ENCODE measurements at regions not wholly inside any gene's neighbourhood (a gene's known extent, or its start where the extent isn't known, plus 50 kb on each side); places are given as distances from the start of the nearest gene placed in this dataset.

- H3K9me3 Mint-ChIP-seq (ENCODE audit: unreplicated experiment) = peaks cover 15% of the 10 kb centered on the region
- Histone ChIP-seq H3K79me2 (ENCODE audit: insufficient read depth, low read length) (no peaks in the 10 kb centered on the region), H3K27me3 (ENCODE audit: insufficient read depth, low read length) (no peaks in the 10 kb centered on the region), H3K9me3 (ENCODE audit: insufficient read depth, low read depth, low read length) (no peaks in the 10 kb centered on the region), H3K27ac (ENCODE audit: low read depth, low read length) (no peak overlapping the region), H3K4me1 (ENCODE audit: insufficient read depth, low read length) (no peaks in the 10 kb centered on the region), H2AFZ (ENCODE audit: low read depth, low read length) (no peak overlapping the region), H3K4me3 (ENCODE audit: insufficient read depth, low read depth, low read length) (no peak overlapping the region), H3K4me2 (ENCODE audit: low read length) (no peak overlapping the region), H3K9ac (ENCODE audit: low read length) (no peak overlapping the region), H3K36me3 (ENCODE audit: insufficient read depth, low read length) (no peaks in the 10 kb centered on the region), H4K20me1 (ENCODE audit: insufficient read depth, low read length) (no peaks in the 10 kb centered on the region)
- H3K4me1 Mint-ChIP-seq (ENCODE audit: low read depth, unreplicated experiment) = peaks cover 16% of the 10 kb centered on the region
- TF ChIP-seq, protein P1, sequence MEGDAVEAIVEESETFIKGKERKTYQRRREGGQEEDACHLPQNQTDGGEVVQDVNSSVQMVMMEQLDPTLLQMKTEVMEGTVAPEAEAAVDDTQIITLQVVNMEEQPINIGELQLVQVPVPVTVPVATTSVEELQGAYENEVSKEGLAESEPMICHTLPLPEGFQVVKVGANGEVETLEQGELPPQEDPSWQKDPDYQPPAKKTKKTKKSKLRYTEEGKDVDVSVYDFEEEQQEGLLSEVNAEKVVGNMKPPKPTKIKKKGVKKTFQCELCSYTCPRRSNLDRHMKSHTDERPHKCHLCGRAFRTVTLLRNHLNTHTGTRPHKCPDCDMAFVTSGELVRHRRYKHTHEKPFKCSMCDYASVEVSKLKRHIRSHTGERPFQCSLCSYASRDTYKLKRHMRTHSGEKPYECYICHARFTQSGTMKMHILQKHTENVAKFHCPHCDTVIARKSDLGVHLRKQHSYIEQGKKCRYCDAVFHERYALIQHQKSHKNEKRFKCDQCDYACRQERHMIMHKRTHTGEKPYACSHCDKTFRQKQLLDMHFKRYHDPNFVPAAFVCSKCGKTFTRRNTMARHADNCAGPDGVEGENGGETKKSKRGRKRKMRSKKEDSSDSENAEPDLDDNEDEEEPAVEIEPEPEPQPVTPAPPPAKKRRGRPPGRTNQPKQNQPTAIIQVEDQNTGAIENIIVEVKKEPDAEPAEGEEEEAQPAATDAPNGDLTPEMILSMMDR (IDR thresholded peaks at IDR 0.05; ENCODE audit: insufficient read depth, low read depth, low read length) = no peak
- no peak for TF ChIP-seq EZH2 (IDR thresholded peaks at IDR 0.05; ENCODE audit: insufficient read depth, low read length)
- H3K27ac Mint-ChIP-seq (ENCODE audit: unreplicated experiment) = no peak overlapping the region
- peaks cover 23% of the 10 kb centered on the region for H3K27me3 Mint-ChIP-seq (ENCODE audit: low read depth, unreplicated experiment)
- H3K4me3 Mint-ChIP-seq (ENCODE audit: unreplicated experiment) = no peak overlapping the region
- FAIRE-seq (no peak), DNase-seq (ENCODE audit: low read depth) (no peak)
- no peaks in the 10 kb centered on the region for H3K36me3 Mint-ChIP-seq (ENCODE audit: low read depth, unreplicated experiment)
Observed at GRCh38 chr3:127077068-127077467, 94.2 kb downstream of the PLXNA1 start.

DNA sequence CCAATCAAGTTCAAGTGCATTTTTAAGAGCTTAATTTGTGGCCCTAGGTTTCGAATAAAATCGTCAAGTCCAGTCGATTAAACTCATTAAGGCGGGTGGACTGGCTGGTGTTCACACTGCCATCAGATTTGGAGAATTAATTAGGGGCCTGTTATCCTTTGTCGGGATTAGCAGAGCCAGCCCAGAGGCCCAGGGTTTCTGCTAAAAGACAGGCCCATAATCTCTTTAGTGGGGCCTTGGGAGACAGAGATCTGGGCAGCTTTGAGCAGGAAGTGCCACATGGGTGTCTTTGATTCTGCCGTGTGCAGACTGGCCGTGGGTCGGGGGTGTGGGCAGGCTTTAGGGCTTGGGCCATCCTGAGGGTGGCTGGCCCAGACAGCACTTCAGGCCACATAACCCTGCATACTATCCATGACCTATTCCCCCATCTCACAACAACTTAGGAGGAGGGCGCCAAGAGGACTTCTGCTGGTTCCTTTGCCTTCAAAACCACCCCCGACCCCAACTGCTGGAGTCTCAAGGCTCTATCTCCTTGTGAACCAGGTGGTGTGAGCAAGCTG lies 94.7 kb downstream of the PLXNA1 start:
- no peak overlapping the region for H3K9ac ChIP-seq (ENCODE audit: low read length)
- Mint-ChIP-seq H3K36me3 (ENCODE audit: low read depth, unreplicated experiment) (no peaks in the 10 kb centered on the region), H3K27me3 (ENCODE audit: low read depth, unreplicated experiment) (peaks cover 20% of the 10 kb centered on the region), H3K4me1 (ENCODE audit: low read depth, unreplicated experiment) (peaks cover 16% of the 10 kb centered on the region), H3K9me3 (ENCODE audit: unreplicated experiment) (peaks cover 17% of the 10 kb centered on the region), H3K4me3 (ENCODE audit: unreplicated experiment) (no peak overlapping the region), H3K27ac (ENCODE audit: unreplicated experiment) (no peak overlapping the region)
- FAIRE-seq = no peak
- no peak overlapping the region for H2AFZ ChIP-seq (ENCODE audit: low read depth, low read length)
- no peaks in the 10 kb centered on the region for H3K79me2 ChIP-seq (ENCODE audit: insufficient read depth, low read length)
- TF ChIP-seq, protein P1 (IDR thresholded peaks at IDR 0.05; ENCODE audit: insufficient read depth, low read depth, low read length) = no peak
- no peak for TF ChIP-seq EZH2 (IDR thresholded peaks at IDR 0.05; ENCODE audit: insufficient read depth, low read length)
- no peaks in the 10 kb centered on the region for H3K9me3 ChIP-seq (ENCODE audit: insufficient read depth, low read depth, low read length)
- no peak overlapping the region for H3K27ac ChIP-seq (ENCODE audit: low read depth, low read length)
- DNase-seq (ENCODE audit: low read depth) = no peak
- no peaks in the 10 kb centered on the region for H4K20me1 ChIP-seq (ENCODE audit: insufficient read depth, low read length)
- no peaks in the 10 kb centered on the region for H3K4me1 ChIP-seq (ENCODE audit: insufficient read depth, low read length)
- H3K27me3 ChIP-seq (ENCODE audit: insufficient read depth, low read length) = no peaks in the 10 kb centered on the region
- H3K4me2 ChIP-seq (ENCODE audit: low read length) = no peak overlapping the region
- no peaks in the 10 kb centered on the region for H3K36me3 ChIP-seq (ENCODE audit: insufficient read depth, low read length)
- no peak overlapping the region for H3K4me3 ChIP-seq (ENCODE audit: insufficient read depth, low read depth, low read length)

- no peaks in the 10 kb centered on the region for H3K36me3 Mint-ChIP-seq (ENCODE audit: low read depth, unreplicated experiment)
- H3K4me2 ChIP-seq (ENCODE audit: low read length) = no peak overlapping the region
- H3K36me3 ChIP-seq (ENCODE audit: insufficient read depth, low read length) = no peaks in the 10 kb centered on the region
- peaks cover 16% of the 10 kb centered on the region for H3K4me1 Mint-ChIP-seq (ENCODE audit: low read depth, unreplicated experiment)
- no peaks in the 10 kb centered on the region for H3K79me2 ChIP-seq (ENCODE audit: insufficient read depth, low read length)
- no peak overlapping the region for H3K4me3 ChIP-seq (ENCODE audit: insufficient read depth, low read depth, low read length)
- no peak overlapping the region for H3K27ac ChIP-seq (ENCODE audit: low read depth, low read length)
- no peak overlapping the region for H3K27ac Mint-ChIP-seq (ENCODE audit: unreplicated experiment)
- no peaks in the 10 kb centered on the region for H3K4me1 ChIP-seq (ENCODE audit: insufficient read depth, low read length)
- FAIRE-seq (no peak), DNase-seq (ENCODE audit: low read depth) (no peak)
- no peak overlapping the region for H3K4me3 Mint-ChIP-seq (ENCODE audit: unreplicated experiment)
- no peaks in the 10 kb centered on the region for H3K27me3 ChIP-seq (ENCODE audit: insufficient read depth, low read length)
- no peak overlapping the region for H2AFZ ChIP-seq (ENCODE audit: low read depth, low read length)
- H4K20me1 ChIP-seq (ENCODE audit: insufficient read depth, low read length) = no peaks in the 10 kb centered on the region
- TF ChIP-seq EZH2 (IDR thresholded peaks at IDR 0.05; ENCODE audit: insufficient read depth, low read length) = no peak
- TF ChIP-seq, protein P1 (IDR thresholded peaks at IDR 0.05; ENCODE audit: insufficient read depth, low read depth, low read length) = no peak
- H3K27me3 Mint-ChIP-seq (ENCODE audit: low read depth, unreplicated experiment) = peaks cover 21% of the 10 kb centered on the region
- H3K9me3 ChIP-seq (ENCODE audit: insufficient read depth, low read depth, low read length) = no peaks in the 10 kb centered on the region
- no peak overlapping the region for H3K9ac ChIP-seq (ENCODE audit: low read length)
- peaks cover 18% of the 10 kb centered on the region for H3K9me3 Mint-ChIP-seq (ENCODE audit: unreplicated experiment)
Observed at GRCh38 chr3:127078626-127079025, 95.7 kb downstream of the PLXNA1 start.

Data from astrocyte (in vitro differentiated cells and primary cell).